Psoas muscle (tissue), 7 donors: ENCODE measurements at regions not wholly inside any gene's neighbourhood (a gene's known extent, or its start where the extent isn't known, plus 50 kb on each side); places are given as distances from the start of the nearest gene placed in this dataset.

Source experiments
- ATAC-seq, 4 donors: fragments of 200-7000 bp; cut with Tn5 transposase; one replicate each; pipeline ENCODE4 v1.9.1; 2020; ENCODE audit warnings: moderate library complexity in 3 of 4, mild to moderate bottlenecking in 2 of 4
- DNase-seq, 2 donors: peaks; one replicate each; pipeline ENCODE4 v3.0.0-alpha.2; 2020
- H3K27ac ChIP-seq: fragments of 200-600 bp; one replicate; pipeline ENCODE4 v1.8.0; 2022
- H3K27me3 ChIP-seq, 3 donors: fragments of 200-600 bp in 1 of 3; one replicate each; pipeline versions ENCODE4 v1.6.1 to v1.8.0; 2013 to 2022; ENCODE audit warnings: low read length in 2 of 3, mild to moderate bottlenecking in 2 of 3, moderate library complexity in 1 of 3; ENCODE audit not compliant: insufficient read depth in 3 of 3
- H3K36me3 ChIP-seq, 2 donors: fragments of 200-600 bp in 1 of 2; one replicate each; pipeline versions ENCODE4 v1.6.1 to v1.8.0; 2013 to 2022; ENCODE audit warnings: low read depth in 1 of 2, mild to moderate bottlenecking in 1 of 2, moderate library complexity in 1 of 2; ENCODE audit not compliant: insufficient read depth in 1 of 2
- H3K4me1 ChIP-seq: fragments of 200-600 bp; one replicate; pipeline ENCODE4 v1.8.0; 2022
- H3K4me3 ChIP-seq: fragments of 200-600 bp; one replicate; pipeline ENCODE4 v1.8.0; 2022; ENCODE audit warnings: mild to moderate bottlenecking
- H3K9me3 ChIP-seq: fragments of 200-600 bp; one replicate; pipeline ENCODE4 v1.8.0; 2022
- WGBS, 3 donors: extraction: QIAGEN DNeasy Blood & Tissue Kit; methylation state at CpG; one replicate each; pipeline versions ENCODE4 v1.1.6 to v1.1.7; 2013; 5-methylcytosine and 5-hydroxymethylcytosine counted together
- intact Hi-C, 2 donors: fragments of 100-400 bp; cut with DNase I; formaldehyde crosslinking; loops; one replicate each; pipeline versions ENCODE4 v1.11.0 to v1.14.2; 2022
- TF ChIP-seq, protein P1 (sequence below): fragments of 200-600 bp; IDR thresholded peaks from one replicate; pipeline ENCODE4 v1.8.0; 2022; ENCODE audit warnings: antibody characterized with exemption
- donor health status: healthy with polysubstance abuse.
- donor health status: DM: no; HTN: no; CAD: no; lungs with moderate emphysema.
- donor health status: Bipolar disorder and iron deficiency.
- donor health status: healthy.
- donor health status: DM: yes; HTN: yes; CAD: no.
- donor health status: DM: no; HTN: no; CAD: no.
- donor health status: DM: yes; HTN: yes; CAD: no.

DNA sequence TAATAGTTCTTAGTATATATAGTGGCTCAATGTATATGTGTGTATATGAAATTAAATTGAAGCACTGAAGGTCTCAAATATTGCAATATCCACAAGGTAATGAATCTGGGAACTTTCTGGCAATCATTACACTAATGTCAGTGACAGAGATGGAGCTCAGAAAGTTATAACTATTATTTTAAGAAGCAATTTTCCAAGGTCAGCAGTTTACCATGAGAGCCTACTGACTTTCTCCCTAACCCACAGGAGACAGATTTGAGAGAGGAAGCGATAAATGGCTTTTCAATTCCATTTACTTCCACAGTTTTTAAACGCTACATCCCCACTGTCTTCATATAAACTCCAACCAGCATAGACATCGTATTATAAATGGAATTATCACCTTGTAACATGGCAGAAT is 92.9 kb downstream of the PCTP start:
- 93 to 96% (median 93%) methylated on average over 3 of the region's 3 CpGs for WGBS, 3 donors
- no peaks in the 10 kb centered on the region for H3K9me3 ChIP-seq
- ATAC-seq (no peak), DNase-seq (no peak)
- intact Hi-C loops = no loop called here
- no peaks in the 10 kb centered on the region for H3K36me3 ChIP-seq
- no peak overlapping the region for H3K4me3 ChIP-seq
- TF ChIP-seq, protein P1, sequence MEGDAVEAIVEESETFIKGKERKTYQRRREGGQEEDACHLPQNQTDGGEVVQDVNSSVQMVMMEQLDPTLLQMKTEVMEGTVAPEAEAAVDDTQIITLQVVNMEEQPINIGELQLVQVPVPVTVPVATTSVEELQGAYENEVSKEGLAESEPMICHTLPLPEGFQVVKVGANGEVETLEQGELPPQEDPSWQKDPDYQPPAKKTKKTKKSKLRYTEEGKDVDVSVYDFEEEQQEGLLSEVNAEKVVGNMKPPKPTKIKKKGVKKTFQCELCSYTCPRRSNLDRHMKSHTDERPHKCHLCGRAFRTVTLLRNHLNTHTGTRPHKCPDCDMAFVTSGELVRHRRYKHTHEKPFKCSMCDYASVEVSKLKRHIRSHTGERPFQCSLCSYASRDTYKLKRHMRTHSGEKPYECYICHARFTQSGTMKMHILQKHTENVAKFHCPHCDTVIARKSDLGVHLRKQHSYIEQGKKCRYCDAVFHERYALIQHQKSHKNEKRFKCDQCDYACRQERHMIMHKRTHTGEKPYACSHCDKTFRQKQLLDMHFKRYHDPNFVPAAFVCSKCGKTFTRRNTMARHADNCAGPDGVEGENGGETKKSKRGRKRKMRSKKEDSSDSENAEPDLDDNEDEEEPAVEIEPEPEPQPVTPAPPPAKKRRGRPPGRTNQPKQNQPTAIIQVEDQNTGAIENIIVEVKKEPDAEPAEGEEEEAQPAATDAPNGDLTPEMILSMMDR = no peak
- no peaks in the 10 kb centered on the region for H3K4me1 ChIP-seq
- no peak overlapping the region for H3K27ac ChIP-seq
- no peaks in the 10 kb centered on the region for H3K27me3 ChIP-seq

DNA sequence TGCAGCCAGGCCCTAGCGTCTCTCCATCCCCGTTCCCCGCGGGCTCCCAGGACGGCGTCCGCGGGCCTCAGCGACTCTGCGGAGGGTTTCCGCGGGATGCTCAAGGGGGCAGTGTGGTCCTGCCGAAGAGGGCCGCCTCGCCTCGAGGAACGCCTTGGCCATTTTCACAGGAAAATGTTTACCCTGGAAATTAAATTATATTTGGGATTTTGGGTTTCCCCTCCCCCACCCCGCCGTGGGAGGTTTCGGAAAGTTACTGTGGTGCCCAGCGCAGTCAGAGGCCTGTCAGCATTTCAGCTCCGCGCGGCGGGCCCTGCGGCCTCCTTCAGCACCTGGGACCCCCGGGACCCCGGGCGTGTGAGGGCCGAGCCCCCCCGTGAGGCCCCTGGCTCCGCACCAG is 94.5 kb downstream of the PCTP start:
- 2 to 7% (median 4%) methylated on average over 31 to 32 of the region's 32 CpGs for WGBS, 3 donors
- peak; percentile 64 to 81 for DNase-seq
- H3K4me3 ChIP-seq = peak overlapping the region; percentile 48
- no peak overlapping the region for H3K27ac ChIP-seq
- peak; percentile 63 to 88 (median 81) for ATAC-seq
- intact Hi-C loops = loop anchor here in 1 of 2 donors (5.0 kb wide), 2 partner anchors 632 to 872 kb away; no protein-coding TSS in a partner anchor
- H3K36me3 ChIP-seq = no peaks in the 10 kb centered on the region
- no peaks in the 10 kb centered on the region for H3K9me3 ChIP-seq
- H3K4me1 ChIP-seq = no peaks in the 10 kb centered on the region
- TF ChIP-seq, protein P1 = peak; percentile 53
- no peaks in the 10 kb centered on the region for H3K27me3 ChIP-seq

DNA sequence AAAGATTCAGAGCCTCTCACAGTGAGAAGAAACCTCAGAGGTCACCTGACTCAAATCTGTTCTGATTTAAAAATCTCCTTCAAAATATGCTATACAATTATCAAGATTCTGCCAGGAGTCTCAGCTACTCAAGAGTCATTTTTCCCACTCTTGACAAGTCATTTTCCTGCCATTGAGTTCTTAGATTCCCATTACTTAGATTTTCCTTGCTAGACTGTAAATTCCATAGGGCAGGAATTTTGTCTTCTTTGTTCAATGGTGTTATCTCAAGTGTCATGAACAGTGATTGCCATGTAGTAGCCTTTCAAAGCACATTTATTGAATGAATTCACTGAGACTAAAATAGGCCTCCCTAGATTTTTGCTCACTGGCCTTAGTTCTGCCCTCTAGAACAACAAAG is 95.9 kb downstream of the PCTP start:
- H3K36me3 ChIP-seq = no peaks in the 10 kb centered on the region
- H3K9me3 ChIP-seq = no peaks in the 10 kb centered on the region
- intact Hi-C loops = loop anchor here in 1 of 2 donors (2.0 to 5.0 kb wide), 3 partner anchors 474 to 871 kb away; no protein-coding TSS in a partner anchor
- TF ChIP-seq, protein P1 = no peak
- no peak overlapping the region for H3K27ac ChIP-seq
- DNase-seq = no peak
- no peak for ATAC-seq
- H3K4me3 ChIP-seq = no peak overlapping the region
- H3K4me1 ChIP-seq = no peaks in the 10 kb centered on the region
- no peaks in the 10 kb centered on the region for H3K27me3 ChIP-seq

DNA sequence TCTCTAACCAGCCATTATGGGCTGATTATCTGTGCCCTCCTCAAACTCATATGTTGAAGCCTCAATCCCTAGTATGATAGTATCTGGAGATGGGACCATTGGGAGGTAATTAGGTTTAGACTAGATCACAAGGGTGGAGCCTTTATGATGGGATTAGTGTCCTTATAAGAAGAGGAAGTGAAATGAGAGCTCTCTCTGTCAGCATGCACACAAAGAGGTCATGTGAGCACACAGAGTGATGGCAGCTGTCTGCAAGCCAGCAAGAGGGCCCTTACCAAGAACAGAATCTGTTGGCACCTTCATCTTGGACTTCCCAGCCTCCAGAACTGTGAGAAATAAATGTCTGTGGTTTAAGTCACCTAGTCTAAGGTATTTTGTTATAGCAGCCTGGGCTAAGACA is 101.9 kb downstream of the PCTP start:
- Histone ChIP-seq H3K36me3 (no peaks in the 10 kb centered on the region), H3K4me1 (no peaks in the 10 kb centered on the region), H3K4me3 (no peak overlapping the region), H3K27me3 (no peaks in the 10 kb centered on the region), H3K27ac (no peak overlapping the region), H3K9me3 (no peaks in the 10 kb centered on the region)
- no peak for ATAC-seq
- TF ChIP-seq, protein P1 = no peak
- no peak for DNase-seq
- intact Hi-C loops = no loop called here

DNA sequence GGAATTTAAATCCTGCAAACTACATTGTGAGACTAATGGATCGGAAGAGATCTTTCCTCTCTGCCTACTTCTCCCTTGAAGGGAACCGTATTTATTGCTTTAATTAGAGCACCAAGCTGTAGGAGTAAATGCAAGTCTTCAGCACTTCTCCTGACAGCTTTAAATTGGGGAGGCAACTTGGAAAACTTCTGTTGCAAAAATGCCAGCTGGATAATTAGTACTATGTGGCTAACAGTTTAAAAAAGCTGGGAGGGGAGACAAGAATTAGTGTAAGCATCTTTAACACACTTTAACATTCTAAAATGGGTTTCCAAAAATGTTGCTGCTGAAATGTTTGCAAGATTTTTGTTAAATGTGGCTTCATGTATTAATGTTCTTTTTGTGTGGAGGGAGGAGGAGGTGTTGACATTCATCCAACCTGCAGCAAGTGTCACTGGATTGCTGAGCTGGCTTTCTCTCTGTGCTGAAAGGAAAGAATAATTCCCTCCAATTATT is 108.5 kb downstream of the PCTP start:
- Histone ChIP-seq H3K4me1 (no peaks in the 10 kb centered on the region), H3K4me3 (no peak overlapping the region), H3K9me3 (no peaks in the 10 kb centered on the region), H3K27ac (no peak overlapping the region), H3K27me3 (no peaks in the 10 kb centered on the region), H3K36me3 (no peaks in the 10 kb centered on the region)
- DNase-seq = no peak
- no peak for ATAC-seq
- intact Hi-C loops = no loop called here
- TF ChIP-seq, protein P1 = no peak
- 21 to 52% (median 39%) methylated on average over 2 of the region's 2 CpGs for WGBS, 3 donors
